H1 (cell line): ENCODE measurements at regions not wholly inside any gene's neighbourhood (a gene's known extent, or its start where the extent isn't known, plus 50 kb on each side); places are given as distances from the start of the nearest gene placed in this dataset.
"Not testable (repeated sequence)": the region's sequence is repeated elsewhere in the genome, so short reads cannot be mapped to it uniquely, and the experiment has no call there.

Experiments used
- CTCF ChIA-PET: fragments of 300-600 bp; sonication (Branson Sonifier 250); formaldehyde crosslinking; loops from one replicate; lab custom pipeline; 2021; ENCODE audit not compliant: partially characterized antibody; lab: Charles Lee
- POLR2A ChIA-PET: fragments of 300-600 bp; sonication (Branson Sonifier 250); formaldehyde crosslinking; loops from one replicate; lab custom pipeline; 2021; ENCODE audit warnings: inconsistent platforms; ENCODE audit not compliant: partially characterized antibody; lab: Charles Lee
- DNase-seq, 2 experiments: peaks; one replicate each; pipeline versions ENCODE4 v3.0.0 to v3.0.0-alpha.2; 2010 to 2022; ENCODE audit warnings: low spot score in 2 of 2, low read depth in 1 of 2, mixed read lengths in 1 of 2
- FAIRE-seq: peaks from 2 replicates; lab custom pipeline; 2011; peaks lifted over from hg19 to GRCh38; lab: Jason Lieb, UNC
- H2AFZ ChIP-seq: 2 replicates; pipeline ENCODE4 v1.8.1; 2012; ENCODE audit warnings: low read length, inconsistent platforms
- H2AK5ac ChIP-seq: 2 replicates; pipeline ENCODE4 v1.6.1; 2013; ENCODE audit warnings: low read depth, low read length
- H2BK120ac ChIP-seq: replicated peaks from 2 replicates; pipeline ENCODE3; 2013; ENCODE audit warnings: low read depth, low read length, inconsistent platforms
- H2BK12ac ChIP-seq: 2 replicates; pipeline ENCODE4 v1.6.1; 2013; ENCODE audit warnings: low read depth, low read length
- H2BK15ac ChIP-seq: 2 replicates; pipeline ENCODE4 v1.6.1; 2013; ENCODE audit warnings: low read length
- H2BK20ac ChIP-seq: 2 replicates; pipeline ENCODE4 v1.6.1; 2013; ENCODE audit warnings: low read length
- H2BK5ac ChIP-seq: 2 replicates; pipeline ENCODE4 v1.6.1; 2013; ENCODE audit warnings: low read depth, low read length
- H3K14ac ChIP-seq: 2 replicates; pipeline ENCODE4 v1.6.1; 2013; ENCODE audit warnings: inconsistent platforms; ENCODE audit not compliant: insufficient read length
- H3K18ac ChIP-seq: 2 replicates; pipeline ENCODE4 v1.6.1; 2013; ENCODE audit warnings: low read length; ENCODE audit errors: extremely low read depth
- H3K23ac ChIP-seq: 2 replicates; pipeline ENCODE4 v1.6.1; 2013; ENCODE audit warnings: inconsistent platforms; ENCODE audit not compliant: insufficient read length
- H3K23me2 ChIP-seq: 2 replicates; pipeline ENCODE4 v1.6.1; 2013; ENCODE audit warnings: low read depth, low read length
- H3K27ac ChIP-seq: 2 replicates; pipeline ENCODE4 v1.6.1; 2011; ENCODE audit warnings: low read depth, low read length, inconsistent platforms
- H3K27me3 ChIP-seq, 4 experiments: replicated peaks in 1 of 4; 1 replicate in 1 of 4; 2 replicates in 3 of 4; pipeline versions ENCODE4 v1.6.1 to v1.8.1; 2011 to 2013; ENCODE audit warnings: low read length in 3 of 4, mild to moderate bottlenecking in 3 of 4, inconsistent platforms in 2 of 4, mixed read lengths in 2 of 4, moderate library complexity in 1 of 4; ENCODE audit not compliant: control insufficient read depth in 3 of 4, insufficient read depth in 3 of 4; ENCODE audit errors: extremely low read depth in 1 of 4
- H3K36me3 ChIP-seq, 4 experiments: 2 replicates each; pipeline versions ENCODE4 v1.6.1 to v1.8.1; 2011 to 2013; ENCODE audit warnings: mild to moderate bottlenecking in 4 of 4, low read length in 3 of 4, moderate library complexity in 2 of 4, control low read depth in 1 of 4, inconsistent platforms in 1 of 4; ENCODE audit not compliant: insufficient read depth in 4 of 4, control insufficient read depth in 2 of 4
- H3K4ac ChIP-seq: replicated peaks from 2 replicates; pipeline ENCODE3; 2013; ENCODE audit warnings: low read length, low read depth, mixed read lengths, inconsistent platforms; ENCODE audit not compliant: insufficient read length
- H3K4me1 ChIP-seq, 4 experiments: replicated peaks in 1 of 4; 1 replicate in 1 of 4; 2 replicates in 3 of 4; pipeline versions ENCODE4 v1.6.1 to v1.8.1; 2011 to 2013; ENCODE audit warnings: low read length in 3 of 4, inconsistent platforms in 2 of 4, mixed read lengths in 1 of 4; ENCODE audit not compliant: insufficient read depth in 4 of 4, control insufficient read depth in 3 of 4
- H3K4me2 ChIP-seq, 2 experiments: 2 replicates each; pipeline versions ENCODE4 v1.6.1 to v1.8.1; 2011 to 2013; ENCODE audit warnings: low read depth in 2 of 2, low read length in 2 of 2, control low read depth in 1 of 2, inconsistent platforms in 1 of 2, mild to moderate bottlenecking in 1 of 2; ENCODE audit not compliant: insufficient read depth in 1 of 2
- H3K4me3 ChIP-seq, 4 experiments: fragments of 200-600, 300-600 bp in 1 of 4; sonication (generic), shearing (Covaris generic), sonication (Bioruptor Twin) in 1 of 4; 2 replicates each; pipeline versions ENCODE4 v1.5.1 to v1.8.1; 2011 to 2016; ENCODE audit warnings: low read length in 4 of 4, low read depth in 3 of 4, control low read depth in 2 of 4, inconsistent platforms in 2 of 4, mild to moderate bottlenecking in 2 of 4, mixed read lengths in 1 of 4, moderate library complexity in 1 of 4; ENCODE audit not compliant: insufficient read depth in 2 of 4; ENCODE audit errors: extremely low read depth in 1 of 4
- H3K56ac ChIP-seq: replicated peaks from 2 replicates; pipeline ENCODE3; 2013; ENCODE audit warnings: low read depth, mild to moderate bottlenecking, mixed read lengths, low read length, inconsistent platforms; ENCODE audit not compliant: insufficient read length
- H3K79me1 ChIP-seq: 2 replicates; pipeline ENCODE4 v1.6.1; 2013; ENCODE audit warnings: low read depth, low read length, control low read depth
- H3K79me2 ChIP-seq, 2 experiments: 2 replicates each; pipeline versions ENCODE4 v1.6.1 to v1.8.1; 2012 to 2013; ENCODE audit warnings: low read length in 2 of 2, mild to moderate bottlenecking in 2 of 2, inconsistent platforms in 1 of 2; ENCODE audit not compliant: insufficient read depth in 2 of 2, control insufficient read depth in 1 of 2
- H3K9ac ChIP-seq, 4 experiments: replicated peaks in 1 of 4; 1 replicate in 1 of 4; 2 replicates in 3 of 4; pipeline versions ENCODE4 v1.6.1 to v1.8.1; 2011 to 2013; ENCODE audit warnings: low read depth in 3 of 4, low read length in 3 of 4, control low read depth in 2 of 4, mild to moderate bottlenecking in 2 of 4, moderate library complexity in 2 of 4, inconsistent platforms in 1 of 4; ENCODE audit errors: extremely low read depth in 1 of 4
- H3K9me3 ChIP-seq, 2 experiments: 2 replicates each; pipeline versions ENCODE4 v1.6.1 to v1.8.1; 2012 to 2013; ENCODE audit warnings: mild to moderate bottlenecking in 2 of 2, moderate library complexity in 2 of 2, control low read depth in 1 of 2, inconsistent platforms in 1 of 2, low read depth in 1 of 2, low read length in 1 of 2, mixed read lengths in 1 of 2; ENCODE audit not compliant: insufficient read depth in 2 of 2
- H4K20me1 ChIP-seq, 2 experiments: replicated peaks in 1 of 2; 2 replicates each; pipeline versions ENCODE3 to v1.8.1; 2011 to 2013; ENCODE audit warnings: inconsistent platforms in 2 of 2, low read length in 2 of 2, mild to moderate bottlenecking in 1 of 2; ENCODE audit not compliant: insufficient read depth in 2 of 2, control insufficient read depth in 1 of 2
- H4K5ac ChIP-seq: 2 replicates; pipeline ENCODE4 v1.6.1; 2013; ENCODE audit warnings: low read length, low read depth, mixed read lengths, inconsistent platforms; ENCODE audit not compliant: insufficient read length
- H4K8ac ChIP-seq: 2 replicates; pipeline ENCODE4 v1.8.0; 2013; ENCODE audit warnings: mild to moderate bottlenecking, moderate library complexity, low read length, inconsistent platforms; ENCODE audit not compliant: insufficient read depth; ENCODE audit errors: extremely low read depth
- H4K91ac ChIP-seq: replicated peaks from 2 replicates; pipeline ENCODE3; 2013; ENCODE audit warnings: low read length, mixed read lengths, inconsistent platforms; ENCODE audit not compliant: insufficient read length
- WGBS, 2 experiments: shearing (Covaris generic) in 1 of 2; methylation state at CpG; one replicate each; pipeline versions ENCODE4 v1.1.6 to v1.1.7; 2013 to 2015; ENCODE audit warnings: low lambda C conversion rate in 2 of 2, mixed read lengths in 2 of 2, inconsistent platforms in 1 of 2, low coverage in 1 of 2, missing lambda C conversion rate in 1 of 2; ENCODE audit not compliant: insufficient replicate concordance in 2 of 2, insufficient coverage in 1 of 2, insufficient read length in 1 of 2; ENCODE audit errors: extremely low coverage in 1 of 2, missing lambda C conversion rate in 1 of 2; 5-methylcytosine and 5-hydroxymethylcytosine counted together

GRCh38 chr12:78379065-78379464, 485.5 kb upstream of the SYT1 start:
- POLR2A ChIA-PET, H4K20me1 ChIP-seq, H3K23ac ChIP-seq, H3K4me3 ChIP-seq, H2BK20ac ChIP-seq, FAIRE-seq, H3K4me1 ChIP-seq, H3K79me1 ChIP-seq, H4K91ac ChIP-seq, H2BK5ac ChIP-seq, H2BK120ac ChIP-seq, H3K9ac ChIP-seq, H3K79me2 ChIP-seq, H3K23me2 ChIP-seq, H3K14ac ChIP-seq, H4K5ac ChIP-seq, H2BK15ac ChIP-seq, H3K27ac ChIP-seq, H2BK12ac ChIP-seq, DNase-seq, H3K56ac ChIP-seq, H2AFZ ChIP-seq, H3K36me3 ChIP-seq, H4K8ac ChIP-seq, H3K18ac ChIP-seq, H3K27me3 ChIP-seq, H3K4me2 ChIP-seq, H2AK5ac ChIP-seq, CTCF ChIA-PET, H3K4ac ChIP-seq: not testable (repeated sequence)
- peaks cover 10 to 16% of the 10 kb centered on the region in 2 experiments for H3K9me3 ChIP-seq
- WGBS, 2 experiments: 78% methylated on average over 2 of the region's 2 CpGs; no CpG with 5 or more reads in 1 of the 2 experiments
